Medulla oblongata (tissue), 1 donor: ENCODE measurements at regions not wholly inside any gene's neighbourhood (a gene's known extent, or its start where the extent isn't known, plus 50 kb on each side); places are given as distances from the start of the nearest gene placed in this dataset.
"Not testable (repeated sequence)": the region's sequence is repeated elsewhere in the genome, so short reads cannot be mapped to it uniquely, and the experiment has no call there.

Experiments
- DNase-seq: peaks from one replicate; pipeline ENCODE4 v3.0.0-alpha.2; 2015; ENCODE audit errors: extremely low spot score

- DNase-seq: no peak
Observed at GRCh38 chr2:103365071-103365470, 603.2 kb downstream of the TMEM182 start.

GRCh38 chr2:103367877-103368276, 606.0 kb downstream of the TMEM182 start:
- no peak for DNase-seq

- DNase-seq: no peak
Observed at GRCh38 chr2:103383541-103383940, 621.7 kb downstream of the TMEM182 start.

GRCh38 chr2:103386872-103387271, 625.0 kb downstream of the TMEM182 start:
- no peak for DNase-seq

GRCh38 chr2:103387888-103388287, 626.1 kb downstream of the TMEM182 start:
- no peak for DNase-seq

- no peak for DNase-seq
Observed at GRCh38 chr2:103396152-103396551, 634.3 kb downstream of the TMEM182 start.

GRCh38 chr2:103401621-103402020, 639.8 kb downstream of the TMEM182 start:
- DNase-seq: no peak

- DNase-seq: no peak
Observed at GRCh38 chr2:103402336-103402735, 640.5 kb downstream of the TMEM182 start.

GRCh38 chr2:103402944-103403343, 641.1 kb downstream of the TMEM182 start:
- no peak for DNase-seq

GRCh38 chr2:103403388-103403787, 641.6 kb downstream of the TMEM182 start:
- DNase-seq: not testable (repeated sequence)

GRCh38 chr2:103410221-103410620, 648.4 kb downstream of the TMEM182 start:
- DNase-seq: no peak

- no peak for DNase-seq
Observed at GRCh38 chr2:103419506-103419905, 657.7 kb downstream of the TMEM182 start.

- DNase-seq: no peak
Observed at GRCh38 chr2:103423100-103423499, 661.3 kb downstream of the TMEM182 start.

- no peak for DNase-seq
Observed at GRCh38 chr2:103427567-103427966, 665.7 kb downstream of the TMEM182 start.

- no peak for DNase-seq
Observed at GRCh38 chr2:103430191-103430590, 668.4 kb downstream of the TMEM182 start.

- DNase-seq: no peak
Observed at GRCh38 chr2:103435010-103435409, 673.2 kb downstream of the TMEM182 start.

- no peak for DNase-seq
Observed at GRCh38 chr2:103437161-103437560, 675.3 kb downstream of the TMEM182 start.

- DNase-seq: no peak
Observed at GRCh38 chr2:103445347-103445746, 683.5 kb downstream of the TMEM182 start.

GRCh38 chr2:103448495-103448894, 686.7 kb downstream of the TMEM182 start:
- no peak for DNase-seq

GRCh38 chr2:103451283-103451682, 689.5 kb downstream of the TMEM182 start:
- no peak for DNase-seq

- DNase-seq: no peak
Observed at GRCh38 chr2:103459283-103459682, 697.5 kb downstream of the TMEM182 start.

GRCh38 chr2:103462101-103462500, 700.3 kb downstream of the TMEM182 start:
- DNase-seq: no peak

- DNase-seq: no peak
Observed at GRCh38 chr2:103462712-103463111, 700.9 kb downstream of the TMEM182 start.

GRCh38 chr2:103464831-103465230, 703.0 kb downstream of the TMEM182 start:
- DNase-seq: no peak

- DNase-seq: no peak
Observed at GRCh38 chr2:103469800-103470199, 708.0 kb downstream of the TMEM182 start.
